ENCODE measurements at regions not wholly inside any gene's neighbourhood (a gene's known extent, or its start where the extent isn't known, plus 50 kb on each side); places are given as distances from the start of the nearest gene placed in this dataset.

- POLR2A ChIA-PET (ENCODE audit: unreplicated experiment) = no interaction called here
- Histone ChIP-seq H2BK5ac (ENCODE audit: low read depth, low read length, poor library complexity, severe bottlenecking) (no peak overlapping the region), H4K5ac (ENCODE audit: low read depth, low read length) (no peak overlapping the region), H2AFZ (replicated peaks; ENCODE audit: low read length, poor library complexity) (no peak overlapping the region), H2AK9ac (replicated peaks; ENCODE audit: low read depth, low read length, poor library complexity) (no peak overlapping the region), H2BK120ac (ENCODE audit: low read depth, low read length) (no peak overlapping the region), H3K27ac (ENCODE audit: insufficient read depth, low read length) (no peak overlapping the region), H2BK20ac (ENCODE audit: low read depth, low read length) (no peak overlapping the region), H3K9me1 (ENCODE audit: insufficient read depth, low read length) (no peaks in the 10 kb centered on the region), H3K14ac (replicated peaks; ENCODE audit: low read depth, low read length) (no peak overlapping the region), H2BK15ac (ENCODE audit: low read depth, low read length) (no peak overlapping the region), H4K91ac (ENCODE audit: insufficient read depth, low read depth, low read length) (no peak overlapping the region), H4K20me1 (ENCODE audit: insufficient read depth, low read length) (no peaks in the 10 kb centered on the region), H3K4me2 (ENCODE audit: low read depth, low read length) (no peak overlapping the region), H3K23ac (ENCODE audit: low read depth, low read length) (no peak overlapping the region), H3K18ac (ENCODE audit: low read depth, low read length) (no peak overlapping the region), H3K36me3 (ENCODE audit: control insufficient read depth, insufficient read depth, low read length) (no peaks in the 10 kb centered on the region), H3K9ac (ENCODE audit: low read depth, low read length) (no peak overlapping the region), H3K4me1 (ENCODE audit: control insufficient read depth, insufficient read depth, low read length) (no peaks in the 10 kb centered on the region), H3K79me1 (ENCODE audit: low read depth in 1 of 2, low read length in 2 of 2) (no peaks in the 10 kb centered on the region), H3K4me3 (ENCODE audit: insufficient read depth, low read depth, low read length) (no peak overlapping the region), H4K8ac (ENCODE audit: low read depth in 2 of 2, low read length in 2 of 2) (no peak overlapping the region), H3K9me3 (ENCODE audit: control insufficient read depth, insufficient read depth, low read length) (peaks cover 2% of the 10 kb centered on the region; the same call in 1 of the 2 replicates), H2AK5ac (ENCODE audit: low read depth, low read length) (no peak overlapping the region), H3K4ac (ENCODE audit: low read depth, low read length) (no peak overlapping the region), H3K27me3 (ENCODE audit: control insufficient read depth, insufficient read depth, low read length) (no peaks in the 10 kb centered on the region), H3K56ac (ENCODE audit: extremely low read depth, insufficient read depth, low read length) (no peak overlapping the region)
- intact Hi-C loops (cut with micrococcal nuclease) = no loop called here
- CTCF ChIA-PET = no interaction called here
- in situ Hi-C loops (cut with MboI; ENCODE audit: low sequenced_read_pairs) = loop anchor here (25.0 kb wide), 1 partner anchor 102 kb away; no protein-coding TSS in a partner anchor
- ATAC-seq (ENCODE audit: low read depth) (no peak), DNase-seq (no peak)
- WGBS, 2 experiments (ENCODE audit: extremely low coverage in 2 of 2, insufficient read length in 1 of 2) = 50% methylated on average over 2 of the region's 4 CpGs; no CpG with 5 or more reads in 1 of the 2 experiments
- BruUV-seq (replicated peaks) = no TSS peak
- TF ChIP-seq POLR2A (IDR thresholded peaks at IDR 0.05; ENCODE audit: low read depth, low read length) = no peak
- no peak for TF ChIP-seq MXI1 (IDR thresholded peaks at IDR 0.05; ENCODE audit: borderline replicate concordance, low read depth, low read length)
- no peak for TF ChIP-seq NFE2L2 (IDR thresholded peaks at IDR 0.05; ENCODE audit: low read depth, low read length)
- TF ChIP-seq BHLHE40 (IDR thresholded peaks at IDR 0.05; ENCODE audit: low read depth, low read length) = no peak
- TF ChIP-seq RAD21 (IDR thresholded peaks at IDR 0.05; ENCODE audit: low read length) = no peak
- no peak for TF ChIP-seq CEBPB (IDR thresholded peaks at IDR 0.05; ENCODE audit: low read depth, low read length)
- TF ChIP-seq CHD1 (IDR thresholded peaks at IDR 0.05; ENCODE audit: low read depth, low read length) = no peak
- no peak for TF ChIP-seq FOS (IDR thresholded peaks at IDR 0.05; ENCODE audit: low read depth, low read length)
- no peak for TF ChIP-seq MAFK (IDR thresholded peaks at IDR 0.05; ENCODE audit: low read depth, low read length)
- no peak for TF ChIP-seq MAZ (IDR thresholded peaks at IDR 0.05; ENCODE audit: borderline replicate concordance, low read depth, low read length)
- TF ChIP-seq CTCF (conservative IDR thresholded peaks at IDR 0.05; ENCODE audit: low read depth, low read length) = no peak
- no peak for TF ChIP-seq ELK1 (IDR thresholded peaks at IDR 0.05; ENCODE audit: borderline replicate concordance, low read depth, low read length)
- TF ChIP-seq RFX5 (IDR thresholded peaks at IDR 0.05; ENCODE audit: low read depth, low read length) = no peak
- no peak for TF ChIP-seq SMC3 (IDR thresholded peaks at IDR 0.05; ENCODE audit: low read depth, low read length)
- dilution Hi-C loops (cut with HindIII; ENCODE audit: low sequenced_read_pairs, unreplicated experiment) = no loop called here
These were observed 515.5 kb downstream of the ZNF385D start for GRCh38 chr3:21235491-21235890.
